Gastrocnemius medialis (tissue), 4 donors: ENCODE measurements at regions not wholly inside any gene's neighbourhood (a gene's known extent, or its start where the extent isn't known, plus 50 kb on each side); places are given as distances from the start of the nearest gene placed in this dataset.

Experiments
- CTCF ChIP-seq, 5 experiments: fragments of 450-650 bp in 3 of 5; fragments of 200-600 bp in 2 of 5; sonication (generic) in 2 of 5; IDR thresholded peaks in 4 of 5; conservative IDR thresholded peaks in 1 of 5; 1 replicate in 4 of 5; 2 replicates in 1 of 5; pipeline ENCODE4 v1.5.1; 2016 to 2019; ENCODE audit warnings: antibody characterized with exemption in 5 of 5, mild to moderate bottlenecking in 3 of 5, moderate library complexity in 3 of 5
- POLR2A ChIP-seq, 2 donors: fragments of 450-650 bp; IDR thresholded peaks; one replicate each; pipeline ENCODE4 v1.6.1; 2017; ENCODE audit warnings: antibody characterized with exemption in 2 of 2, mild to moderate bottlenecking in 2 of 2, moderate library complexity in 2 of 2

- TF ChIP-seq POLR2A (IDR thresholded peaks at IDR 0.05) (no peak), CTCF (IDR thresholded peaks at IDR 0.05 in 4 of 5, conservative IDR thresholded peaks at IDR 0.05 in 1 of 5) (no peak)
Observed at GRCh38 chr7:27394871-27395270, 152.3 kb downstream of the EVX1 start.
